ENCODE measurements at regions not wholly inside any gene's neighbourhood (a gene's known extent, or its start where the extent isn't known, plus 50 kb on each side); places are given as distances from the start of the nearest gene placed in this dataset.

DNA sequence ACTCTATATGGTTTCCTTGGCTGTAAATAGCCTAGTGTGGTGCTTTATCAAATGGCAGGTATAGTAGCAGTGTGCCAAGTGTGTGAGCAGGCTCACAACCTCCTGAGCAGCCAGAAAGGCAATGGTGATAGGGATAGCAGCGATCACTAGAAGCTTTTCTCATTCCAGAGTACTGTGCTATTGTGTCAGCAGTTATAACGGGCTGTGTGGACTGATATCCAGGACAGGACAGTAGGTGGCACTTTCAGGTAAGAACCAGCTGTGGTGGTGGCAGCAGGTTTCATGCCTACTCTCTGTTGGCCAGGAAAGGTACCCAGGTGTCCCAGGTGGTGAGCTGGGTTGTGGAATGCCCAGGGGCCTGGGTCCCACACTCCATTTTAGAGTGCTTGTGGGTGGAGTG, 448.8 kb upstream of the BTBD3 start:
- TF ChIP-seq, protein P1, sequence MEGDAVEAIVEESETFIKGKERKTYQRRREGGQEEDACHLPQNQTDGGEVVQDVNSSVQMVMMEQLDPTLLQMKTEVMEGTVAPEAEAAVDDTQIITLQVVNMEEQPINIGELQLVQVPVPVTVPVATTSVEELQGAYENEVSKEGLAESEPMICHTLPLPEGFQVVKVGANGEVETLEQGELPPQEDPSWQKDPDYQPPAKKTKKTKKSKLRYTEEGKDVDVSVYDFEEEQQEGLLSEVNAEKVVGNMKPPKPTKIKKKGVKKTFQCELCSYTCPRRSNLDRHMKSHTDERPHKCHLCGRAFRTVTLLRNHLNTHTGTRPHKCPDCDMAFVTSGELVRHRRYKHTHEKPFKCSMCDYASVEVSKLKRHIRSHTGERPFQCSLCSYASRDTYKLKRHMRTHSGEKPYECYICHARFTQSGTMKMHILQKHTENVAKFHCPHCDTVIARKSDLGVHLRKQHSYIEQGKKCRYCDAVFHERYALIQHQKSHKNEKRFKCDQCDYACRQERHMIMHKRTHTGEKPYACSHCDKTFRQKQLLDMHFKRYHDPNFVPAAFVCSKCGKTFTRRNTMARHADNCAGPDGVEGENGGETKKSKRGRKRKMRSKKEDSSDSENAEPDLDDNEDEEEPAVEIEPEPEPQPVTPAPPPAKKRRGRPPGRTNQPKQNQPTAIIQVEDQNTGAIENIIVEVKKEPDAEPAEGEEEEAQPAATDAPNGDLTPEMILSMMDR (IDR thresholded peaks at IDR 0.05) = no peak
- no peak for TF ChIP-seq EZH2phosphoT487 (IDR thresholded peaks at IDR 0.05)
